ENCODE measurements at regions not wholly inside any gene's neighbourhood (a gene's known extent, or its start where the extent isn't known, plus 50 kb on each side); places are given as distances from the start of the nearest gene placed in this dataset.

GRCh38 chr5:173808079-173808808 lies 79.9 kb upstream of the CPEB4 start:
- no peak overlapping the region for H3K27ac ChIP-seq (ENCODE audit: low read depth in 1 of 2, low read length in 2 of 2)
- DNase-seq (ENCODE audit: low spot score) = no peak
- peaks cover 5 to 19% (median 14%) of the 10 kb centered on the region in 4 donors for H3K4me1 ChIP-seq (ENCODE audit: control insufficient read depth in 4 of 4, insufficient read depth in 4 of 4, low read length in 3 of 4)
- no peaks in the 10 kb centered on the region for H3K9me3 ChIP-seq (ENCODE audit: control insufficient read depth in 4 of 4, low read length in 3 of 4)
- 82% methylated on average over 9 of the region's 9 CpGs for WGBS
- no peak overlapping the region for H3K4me3 ChIP-seq (ENCODE audit: low read depth in 1 of 3, low read length in 3 of 3)
- H3K36me3 ChIP-seq (ENCODE audit: control insufficient read depth in 4 of 4, insufficient read depth in 3 of 4, low read depth in 1 of 4, low read length in 3 of 4) = no peaks in the 10 kb centered on the region
- TF ChIP-seq ATF3 (IDR thresholded peaks at IDR 0.05) = no peak
- TF ChIP-seq NR2F2 (IDR thresholded peaks at IDR 0.05) = no peak
- TF ChIP-seq JUND (IDR thresholded peaks at IDR 0.05) = no peak
- TF ChIP-seq EGR1 (IDR thresholded peaks at IDR 0.05; ENCODE audit: low read depth in 2 of 2) = no peak
- TF ChIP-seq RXRA (IDR thresholded peaks at IDR 0.05) = no peak
- TF ChIP-seq YY1 (IDR thresholded peaks at IDR 0.05) = no peak
- TF ChIP-seq ZBTB33 (IDR thresholded peaks at IDR 0.05) = no peak
- no peak for TF ChIP-seq SP1 (IDR thresholded peaks at IDR 0.05)
- no peak for TF ChIP-seq GABPA (IDR thresholded peaks at IDR 0.05 in 1 of 2, conservative IDR thresholded peaks at IDR 0.05 in 1 of 2)
- no peak for TF ChIP-seq HNF4A (conservative IDR thresholded peaks at IDR 0.05)
- TF ChIP-seq FOXA2 (IDR thresholded peaks at IDR 0.05) = no peak
- no peak for TF ChIP-seq RAD21 (IDR thresholded peaks at IDR 0.05)
- no peak for TF ChIP-seq CTCF (IDR thresholded peaks at IDR 0.05; ENCODE audit: low read depth, low read length, missing input control)
- TF ChIP-seq TAF1 (conservative IDR thresholded peaks at IDR 0.05) = no peak
- no peak for TF ChIP-seq REST (IDR thresholded peaks at IDR 0.05)
- TF ChIP-seq MAX (IDR thresholded peaks at IDR 0.05) = no peak
- TF ChIP-seq FOXA1 (IDR thresholded peaks at IDR 0.05) = no peak
- no peak overlapping the region for H3K9ac ChIP-seq (ENCODE audit: low read depth in 1 of 2, low read length in 2 of 2)
- no peaks in the 10 kb centered on the region for H3K27me3 ChIP-seq (ENCODE audit: control insufficient read depth in 4 of 4, insufficient read depth in 4 of 4, low read length in 3 of 4)

Data from liver (tissue), 8 donors.